ENCODE measurements at regions not wholly inside any gene's neighbourhood (a gene's known extent, or its start where the extent isn't known, plus 50 kb on each side); places are given as distances from the start of the nearest gene placed in this dataset.

DNA sequence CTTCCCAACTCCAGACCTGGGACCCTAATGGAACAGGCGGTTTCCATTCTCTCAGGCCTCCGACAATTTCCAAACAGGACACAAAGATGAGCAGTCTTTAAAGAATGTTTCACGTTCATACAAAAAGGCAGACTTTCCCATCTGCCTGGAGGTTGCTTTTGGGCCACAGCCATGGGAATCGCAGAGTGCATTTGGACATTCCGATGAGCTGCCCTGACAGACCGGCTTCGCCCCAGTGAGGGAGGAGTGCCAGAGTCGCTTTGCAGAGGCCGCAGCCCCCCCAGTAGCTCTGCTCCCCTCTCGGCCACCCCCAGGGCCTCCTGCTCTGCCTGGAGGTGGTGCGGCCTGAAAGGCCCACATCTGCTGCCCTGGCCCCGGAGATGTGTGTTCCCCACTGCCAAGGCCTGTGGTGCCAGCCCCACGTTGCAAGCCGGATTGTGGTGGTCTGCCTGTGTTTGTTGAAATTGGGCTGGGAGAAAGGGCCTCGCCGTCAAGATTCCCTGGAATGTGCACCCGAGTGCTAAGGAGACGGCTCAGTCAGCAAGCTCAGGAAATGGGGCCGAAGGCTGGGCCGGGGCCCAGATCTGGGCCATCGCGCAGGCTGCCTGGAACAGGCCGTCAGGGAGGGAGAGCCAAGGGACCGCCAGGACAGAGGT lies 89.8 kb downstream of the C16orf95 start:
- TF ChIP-seq, protein P1, sequence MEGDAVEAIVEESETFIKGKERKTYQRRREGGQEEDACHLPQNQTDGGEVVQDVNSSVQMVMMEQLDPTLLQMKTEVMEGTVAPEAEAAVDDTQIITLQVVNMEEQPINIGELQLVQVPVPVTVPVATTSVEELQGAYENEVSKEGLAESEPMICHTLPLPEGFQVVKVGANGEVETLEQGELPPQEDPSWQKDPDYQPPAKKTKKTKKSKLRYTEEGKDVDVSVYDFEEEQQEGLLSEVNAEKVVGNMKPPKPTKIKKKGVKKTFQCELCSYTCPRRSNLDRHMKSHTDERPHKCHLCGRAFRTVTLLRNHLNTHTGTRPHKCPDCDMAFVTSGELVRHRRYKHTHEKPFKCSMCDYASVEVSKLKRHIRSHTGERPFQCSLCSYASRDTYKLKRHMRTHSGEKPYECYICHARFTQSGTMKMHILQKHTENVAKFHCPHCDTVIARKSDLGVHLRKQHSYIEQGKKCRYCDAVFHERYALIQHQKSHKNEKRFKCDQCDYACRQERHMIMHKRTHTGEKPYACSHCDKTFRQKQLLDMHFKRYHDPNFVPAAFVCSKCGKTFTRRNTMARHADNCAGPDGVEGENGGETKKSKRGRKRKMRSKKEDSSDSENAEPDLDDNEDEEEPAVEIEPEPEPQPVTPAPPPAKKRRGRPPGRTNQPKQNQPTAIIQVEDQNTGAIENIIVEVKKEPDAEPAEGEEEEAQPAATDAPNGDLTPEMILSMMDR (IDR thresholded peaks at IDR 0.05; ENCODE audit: insufficient read depth, missing control alignments) = no peak
- no peak for DNase-seq (ENCODE audit: insufficient read length, low spot score)
- no peak for FAIRE-seq

DNA sequence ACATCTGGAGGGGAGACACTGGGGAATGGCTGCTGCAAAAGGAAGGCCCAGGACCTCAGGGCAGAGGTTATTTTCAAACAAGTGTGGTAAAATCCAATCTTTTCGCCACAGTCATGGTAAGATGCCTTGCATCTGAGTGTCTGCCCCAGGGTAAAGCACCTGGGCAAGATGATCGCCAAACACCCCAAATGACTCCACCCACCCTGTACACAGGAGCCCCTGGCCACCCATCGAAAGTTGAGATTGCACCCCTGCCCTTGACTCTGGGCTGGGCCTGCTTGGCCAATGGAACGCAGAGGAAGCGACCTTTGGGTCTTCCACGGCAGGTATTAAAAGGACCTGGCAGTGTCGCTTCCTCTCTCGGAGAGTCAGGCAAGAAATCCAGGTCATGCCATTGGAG lies 88.8 kb downstream of the C16orf95 start:
- TF ChIP-seq, protein P1 (IDR thresholded peaks at IDR 0.05; ENCODE audit: insufficient read depth, missing control alignments) = no peak
- no peak for FAIRE-seq
- DNase-seq (ENCODE audit: insufficient read length, low spot score) = no peak

DNA sequence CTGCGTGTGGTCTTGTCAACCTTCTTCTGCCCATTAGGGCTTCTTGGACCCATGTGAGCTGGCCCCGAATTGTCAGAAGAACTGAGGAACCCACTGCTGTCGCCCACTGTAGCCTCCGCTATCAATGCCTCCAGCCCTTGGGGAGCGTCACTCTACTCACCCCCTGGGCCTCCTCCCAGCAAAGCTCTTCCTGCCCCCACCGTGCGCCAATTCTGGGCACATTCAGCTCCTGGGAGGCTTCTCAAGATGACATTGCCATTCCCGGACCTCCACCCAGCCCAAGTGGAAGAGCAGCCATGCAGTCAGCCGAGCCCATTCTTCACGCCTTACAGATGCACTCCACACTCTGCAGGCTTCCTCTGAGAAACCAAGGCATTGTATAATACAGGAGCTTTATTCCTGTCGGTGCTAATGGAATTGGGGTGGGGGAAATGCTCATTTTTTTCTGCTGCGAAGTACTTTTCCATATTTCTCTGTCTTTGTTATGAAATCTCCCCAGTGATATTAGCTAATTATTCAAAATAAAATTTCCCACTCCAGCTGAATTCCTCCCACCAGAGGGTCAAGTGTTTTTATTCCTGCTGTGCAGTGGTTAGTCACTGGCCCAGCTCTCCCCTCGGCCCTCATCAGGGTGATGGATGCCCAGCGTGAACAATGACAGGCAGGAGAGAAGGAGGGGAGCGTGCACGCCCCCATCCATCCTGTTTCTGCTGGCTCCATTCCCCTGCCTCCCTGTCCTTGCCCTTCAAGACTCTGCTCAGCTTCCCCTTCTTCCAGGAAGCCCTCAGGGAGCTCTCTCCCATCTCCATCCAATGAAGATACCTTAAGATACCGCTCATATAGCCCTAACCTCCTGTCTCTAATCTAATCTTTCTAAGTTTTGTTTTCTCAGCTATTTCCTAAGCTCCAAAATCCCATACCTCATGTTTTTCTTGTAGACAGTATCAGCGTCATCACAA lies 87.7 kb downstream of the C16orf95 start:
- FAIRE-seq (no peak), DNase-seq (ENCODE audit: insufficient read length, low spot score) (no peak)
- TF ChIP-seq, protein P1 (IDR thresholded peaks at IDR 0.05; ENCODE audit: insufficient read depth, missing control alignments) = no peak

DNA sequence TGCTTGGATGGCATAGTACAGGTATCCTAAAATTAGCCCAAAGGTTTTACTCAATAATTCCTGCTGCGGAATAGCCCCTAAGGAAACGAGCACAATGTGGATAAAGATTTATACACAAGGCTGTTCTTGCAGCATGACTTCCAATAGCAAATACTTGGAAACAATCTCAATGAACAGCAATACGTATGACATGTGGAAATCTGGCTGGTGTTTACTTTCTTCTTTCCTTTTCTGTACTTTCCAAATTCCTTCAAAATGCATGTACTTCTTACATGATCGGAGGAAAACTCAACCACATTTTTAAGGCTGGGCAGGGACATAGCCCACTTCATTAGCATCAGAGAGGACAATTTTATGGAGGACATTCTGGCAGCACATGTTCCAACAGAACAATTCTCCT lies 86.6 kb downstream of the C16orf95 start:
- TF ChIP-seq, protein P1 (IDR thresholded peaks at IDR 0.05; ENCODE audit: insufficient read depth, missing control alignments) = no peak
- FAIRE-seq = no peak
- no peak for DNase-seq (ENCODE audit: insufficient read length, low spot score)

DNA sequence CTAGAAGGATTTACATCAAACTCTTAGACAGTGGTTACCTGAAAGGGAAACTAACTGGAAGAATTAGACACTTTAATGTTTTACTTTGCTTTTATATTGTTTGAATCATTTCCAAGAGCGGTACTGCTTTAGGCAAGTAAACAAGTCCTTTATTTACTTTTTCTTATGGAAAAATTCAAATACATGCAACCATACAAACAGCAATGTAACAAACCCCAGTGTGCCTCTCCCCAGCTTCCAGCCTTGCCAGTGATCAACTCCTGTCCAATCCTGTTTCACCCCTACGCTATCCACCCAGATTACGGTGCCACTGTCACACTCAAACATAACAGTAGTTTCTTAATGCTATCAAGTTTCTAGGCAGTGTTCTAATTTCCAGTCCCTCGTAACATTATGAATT lies 85.9 kb downstream of the C16orf95 start:
- FAIRE-seq (no peak), DNase-seq (ENCODE audit: insufficient read length, low spot score) (no peak)
- TF ChIP-seq, protein P1 (IDR thresholded peaks at IDR 0.05; ENCODE audit: insufficient read depth, missing control alignments) = no peak

DNA sequence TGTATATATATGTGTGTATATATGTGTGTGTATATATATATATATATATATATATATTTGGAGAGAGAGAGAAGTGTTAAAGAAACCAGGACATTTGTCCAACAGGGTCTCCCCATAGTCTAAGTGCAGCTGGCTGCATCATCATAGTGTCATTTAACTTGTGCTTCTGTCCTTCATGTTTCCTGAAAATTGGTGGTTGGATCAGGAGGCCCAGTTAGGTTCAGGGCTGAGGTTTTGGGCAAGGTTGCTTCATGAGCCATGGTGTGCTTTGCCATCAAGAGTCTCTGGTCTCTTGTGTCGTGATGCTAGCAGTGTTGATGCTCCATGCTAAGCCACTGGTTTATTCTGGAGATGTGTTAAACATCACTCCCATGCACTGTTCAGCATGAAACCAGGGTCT lies 85.3 kb downstream of the C16orf95 start:
- DNase-seq (ENCODE audit: insufficient read length, low spot score) = no peak
- FAIRE-seq = no peak

More for the DNA sequence above, 85.3 kb downstream of the C16orf95 start:
- TF ChIP-seq, protein P1 (IDR thresholded peaks at IDR 0.05; ENCODE audit: insufficient read depth, missing control alignments) = no peak

Measured in D721Med (cell line).